ENCODE measurements at regions not wholly inside any gene's neighbourhood (a gene's known extent, or its start where the extent isn't known, plus 50 kb on each side); places are given as distances from the start of the nearest gene placed in this dataset.

- Histone ChIP-seq H3K27me3 (no peaks in the 10 kb centered on the region), H3K4me3 (no peak overlapping the region), H3K9me3 (no peaks in the 10 kb centered on the region), H3K36me3 (no peaks in the 10 kb centered on the region), H3K4me1 (no peaks in the 10 kb centered on the region), H3K27ac (no peak overlapping the region)
- no peak for TF ChIP-seq POLR2A (IDR thresholded peaks at IDR 0.05)
- no peak for TF ChIP-seq CTCF (IDR thresholded peaks at IDR 0.05)
- no peak for TF ChIP-seq POLR2AphosphoS5 (IDR thresholded peaks at IDR 0.05)
- DNase-seq (ENCODE audit: low spot score in 2 of 2): no peak
- intact Hi-C loops (cut with DNase I; ENCODE audit: low total_unique reads): no loop called here
These were observed 130.1 kb upstream of the FST start for GRCh38 chr5:53350368-53350767.

- Histone ChIP-seq H3K36me3 (no peaks in the 10 kb centered on the region), H3K4me1 (no peaks in the 10 kb centered on the region), H3K9me3 (no peaks in the 10 kb centered on the region), H3K27me3 (no peaks in the 10 kb centered on the region), H3K27ac (no peak overlapping the region), H3K4me3 (no peak overlapping the region)
- intact Hi-C loops (cut with DNase I; ENCODE audit: low total_unique reads): no loop called here
- DNase-seq (ENCODE audit: low spot score in 2 of 2): no peak
- TF ChIP-seq POLR2A (IDR thresholded peaks at IDR 0.05) (no peak), POLR2AphosphoS5 (IDR thresholded peaks at IDR 0.05) (no peak), CTCF (IDR thresholded peaks at IDR 0.05) (no peak)
These were observed 129.2 kb upstream of the FST start for GRCh38 chr5:53350991-53351770.

- DNase-seq (ENCODE audit: low spot score in 2 of 2): no peak
- Histone ChIP-seq H3K36me3 (no peaks in the 10 kb centered on the region), H3K4me3 (no peak overlapping the region), H3K4me1 (no peaks in the 10 kb centered on the region), H3K27me3 (no peaks in the 10 kb centered on the region), H3K9me3 (no peaks in the 10 kb centered on the region), H3K27ac (no peak overlapping the region)
- TF ChIP-seq CTCF (IDR thresholded peaks at IDR 0.05): no peak
- TF ChIP-seq POLR2A (IDR thresholded peaks at IDR 0.05): no peak
- TF ChIP-seq POLR2AphosphoS5 (IDR thresholded peaks at IDR 0.05): no peak
- intact Hi-C loops (cut with DNase I; ENCODE audit: low total_unique reads): no loop called here
These were observed 125.1 kb upstream of the FST start for GRCh38 chr5:53355316-53355715.

- no peak for DNase-seq (ENCODE audit: low spot score in 2 of 2)
- Histone ChIP-seq H3K4me1 (no peaks in the 10 kb centered on the region), H3K9me3 (no peaks in the 10 kb centered on the region), H3K27ac (no peak overlapping the region), H3K27me3 (no peaks in the 10 kb centered on the region), H3K36me3 (no peaks in the 10 kb centered on the region), H3K4me3 (no peak overlapping the region)
- TF ChIP-seq POLR2AphosphoS5 (IDR thresholded peaks at IDR 0.05) (no peak), POLR2A (IDR thresholded peaks at IDR 0.05) (no peak), CTCF (IDR thresholded peaks at IDR 0.05) (no peak)
- intact Hi-C loops (cut with DNase I; ENCODE audit: low total_unique reads): no loop called here
These were observed 124.5 kb upstream of the FST start for GRCh38 chr5:53355931-53356330.

GRCh38 chr5:53357439-53357838 is 123.0 kb upstream of the FST start:
- no peak for TF ChIP-seq CTCF (IDR thresholded peaks at IDR 0.05)
- no peak for TF ChIP-seq POLR2AphosphoS5 (IDR thresholded peaks at IDR 0.05)
- TF ChIP-seq POLR2A (IDR thresholded peaks at IDR 0.05): no peak
- Histone ChIP-seq H3K4me1 (no peaks in the 10 kb centered on the region), H3K27ac (no peak overlapping the region), H3K27me3 (no peaks in the 10 kb centered on the region), H3K9me3 (no peaks in the 10 kb centered on the region), H3K36me3 (no peaks in the 10 kb centered on the region), H3K4me3 (no peak overlapping the region)
- intact Hi-C loops (cut with DNase I; ENCODE audit: low total_unique reads): no loop called here
- no peak for DNase-seq (ENCODE audit: low spot score in 2 of 2)

All from breast epithelium (tissue), 4 donors.